GM21737 (cell line): ENCODE measurements at regions not wholly inside any gene's neighbourhood (a gene's known extent, or its start where the extent isn't known, plus 50 kb on each side); places are given as distances from the start of the nearest gene placed in this dataset.
"Not testable (repeated sequence)": the region's sequence is repeated elsewhere in the genome, so short reads cannot be mapped to it uniquely, and the experiment has no call there.

Source experiments
- ATAC-seq: cut with Tn5 transposase; IDR thresholded peaks from one replicate; pipeline ENCODE4 v1.9.1; 2021; ENCODE audit warnings: mild to moderate bottlenecking, moderate library complexity; ENCODE audit not compliant: unreplicated experiment

- no peak for ATAC-seq
Measured at GRCh38 chr2:21331625-21332370, 208.0 kb downstream of the TDRD15 start.

- ATAC-seq, result no peak
Measured at GRCh38 chr2:21332993-21333625, 209.3 kb downstream of the TDRD15 start.

DNA sequence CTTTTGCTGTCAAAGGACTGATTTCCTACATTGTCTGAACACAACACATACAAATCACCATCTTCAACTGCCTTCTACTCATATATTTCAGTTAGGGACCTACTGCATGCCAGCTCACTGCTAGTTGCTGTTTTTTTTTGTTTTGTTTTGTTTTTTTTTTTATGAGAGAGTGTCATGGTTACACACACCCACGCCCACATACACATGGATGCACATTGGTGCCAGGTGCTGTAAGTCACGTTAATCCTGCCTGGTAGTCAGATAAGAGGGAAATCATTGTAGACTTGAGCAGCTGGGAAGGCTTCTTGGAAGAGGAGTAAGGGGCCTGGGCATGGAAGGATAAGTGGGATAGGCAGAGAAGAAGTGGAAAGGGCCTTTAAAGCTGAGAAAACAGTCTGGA, 209.9 kb downstream of the TDRD15 start:
- no peak for ATAC-seq

GRCh38 chr2:21346984-21347383, 223.2 kb downstream of the TDRD15 start:
- no peak for ATAC-seq

DNA sequence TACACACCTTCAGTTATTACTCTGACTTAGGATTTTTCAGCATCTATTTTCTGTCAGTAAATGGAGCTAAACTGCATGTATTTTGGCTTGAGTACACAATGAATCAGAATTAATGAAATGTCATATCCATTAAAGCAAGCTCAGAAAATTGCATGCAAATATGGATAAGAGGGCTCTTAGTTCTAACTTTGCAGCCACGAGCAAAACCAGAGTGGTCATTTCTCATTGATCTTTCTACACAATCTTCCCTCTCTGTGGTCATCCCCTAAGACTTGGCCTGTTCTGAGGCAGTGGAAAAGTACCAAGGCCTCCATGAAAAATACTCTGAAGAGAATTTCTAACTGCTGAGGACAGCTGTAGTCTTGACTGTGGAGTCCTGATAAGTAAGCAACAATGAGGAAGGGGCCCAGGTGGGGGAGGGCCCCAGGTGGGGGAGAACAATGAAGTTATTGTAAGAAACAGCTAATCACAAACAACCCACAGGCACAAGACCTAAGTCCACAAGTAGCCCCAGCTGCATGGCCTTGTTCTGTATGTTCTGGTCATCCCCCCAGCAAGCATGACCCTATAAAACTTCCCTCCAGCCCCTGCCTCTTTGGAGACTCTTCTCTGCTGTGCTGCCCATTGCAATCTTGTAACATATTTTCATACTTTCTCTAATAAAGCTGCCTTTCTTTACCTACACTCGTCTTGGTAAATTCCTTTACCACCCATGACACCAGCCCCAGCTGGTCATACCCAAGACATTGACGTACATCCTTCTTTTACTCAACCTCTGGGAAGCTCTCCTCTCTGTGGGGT, 230.3 kb downstream of the TDRD15 start:
- ATAC-seq, result no peak

GRCh38 chr2:21356086-21356856, 232.5 kb downstream of the TDRD15 start:
- no peak for ATAC-seq

DNA sequence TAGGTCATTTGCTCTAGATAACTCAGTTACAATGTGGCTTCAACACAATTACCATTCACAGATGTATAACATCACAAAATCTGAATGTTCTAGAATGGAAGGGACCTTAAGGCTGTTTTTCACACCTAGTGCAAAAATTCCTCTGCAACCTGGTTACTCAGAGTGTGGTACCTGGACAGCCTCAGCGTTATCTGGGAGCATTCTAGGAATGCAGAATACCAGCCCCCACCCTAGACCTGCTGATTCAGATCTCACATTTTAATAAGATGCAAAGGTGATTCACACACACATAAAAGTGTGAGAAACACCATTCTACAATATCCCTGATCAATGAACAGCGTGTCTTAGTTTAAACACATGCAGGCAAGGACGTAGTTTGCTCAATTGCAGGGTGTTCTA, 233.1 kb downstream of the TDRD15 start:
- ATAC-seq, result no peak

GRCh38 chr2:21358976-21359375, 235.2 kb downstream of the TDRD15 start:
- ATAC-seq, result no peak

DNA sequence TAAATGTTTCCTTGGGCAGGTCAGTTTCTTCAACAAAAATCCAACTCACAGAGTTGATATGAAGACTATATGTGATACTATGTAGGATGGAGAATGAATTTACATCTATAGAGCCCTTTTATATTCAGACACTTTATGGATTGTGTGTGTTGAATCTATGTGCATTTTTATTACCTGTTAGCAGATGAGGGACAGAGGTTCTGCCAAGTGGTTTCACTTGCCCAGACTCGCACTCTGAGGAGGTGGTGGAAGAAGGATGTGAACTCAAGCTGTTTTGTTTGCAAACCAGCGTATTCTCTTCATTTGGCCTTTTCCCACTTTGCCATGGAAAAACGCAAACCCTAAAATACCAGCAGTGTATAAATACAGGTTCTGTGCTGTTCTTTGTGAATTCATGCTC, 237.6 kb downstream of the TDRD15 start:
- ATAC-seq, result no peak

GRCh38 chr2:21361957-21362486, 238.3 kb downstream of the TDRD15 start:
- ATAC-seq, result no peak

DNA sequence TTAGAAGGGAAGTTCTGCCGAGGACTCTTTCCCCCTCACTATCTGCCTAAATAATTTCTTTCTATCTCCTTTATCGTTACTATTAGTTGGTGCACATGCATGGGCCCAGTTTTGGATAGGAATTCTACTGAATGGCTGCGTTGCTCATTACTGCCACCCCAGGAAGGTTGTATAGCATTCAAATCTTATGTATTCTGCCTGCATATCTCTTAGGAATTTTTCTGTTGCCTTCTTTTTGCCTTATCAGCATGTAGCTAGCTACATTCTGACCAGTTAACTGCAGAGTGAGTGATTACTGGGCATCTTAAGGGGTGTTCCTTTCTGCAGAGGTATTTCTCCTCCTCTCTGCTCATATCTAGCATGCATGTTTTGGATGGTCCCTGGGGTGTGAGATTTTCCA, 239.6 kb downstream of the TDRD15 start:
- no peak for ATAC-seq

DNA sequence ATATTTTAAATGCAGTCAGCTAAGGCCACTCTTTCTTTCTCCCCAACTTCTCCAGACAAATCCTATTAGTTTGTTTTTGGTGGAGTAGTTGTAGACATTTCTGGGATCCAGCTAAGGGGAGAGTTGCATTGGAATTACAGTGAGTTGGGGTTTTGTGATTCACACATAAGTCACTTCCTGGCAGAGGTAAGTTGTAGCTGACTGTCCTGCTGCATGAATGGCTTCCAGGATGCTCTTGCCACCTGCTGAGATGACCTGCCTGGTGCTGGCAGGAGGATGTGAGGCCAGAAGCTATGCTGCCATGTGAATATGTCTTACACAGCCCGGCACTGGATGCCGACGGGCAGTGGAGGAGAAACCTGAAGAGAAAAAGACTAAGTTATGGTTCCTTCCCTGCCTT, 243.7 kb downstream of the TDRD15 start:
- no peak for ATAC-seq

DNA sequence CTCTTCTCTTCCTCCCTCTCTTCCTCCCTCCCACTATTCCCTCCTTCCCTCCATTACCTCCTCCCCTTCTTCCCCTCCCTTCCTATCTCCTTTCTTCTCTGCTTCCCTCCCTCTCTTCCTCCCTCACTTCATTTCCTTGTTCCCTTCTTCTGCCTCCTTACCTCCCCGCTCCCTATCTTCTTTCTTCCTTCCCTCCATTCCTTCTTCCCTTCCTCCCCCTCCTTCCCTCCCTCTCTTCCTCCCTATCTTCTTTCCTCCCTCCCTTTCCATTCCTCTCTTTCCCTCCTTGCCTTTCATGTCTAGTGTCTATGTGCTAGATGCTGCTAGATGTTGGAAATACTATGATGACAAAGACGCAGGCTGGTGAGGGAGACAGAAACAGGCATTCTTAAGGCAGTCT, 246.0 kb downstream of the TDRD15 start:
- ATAC-seq, result no peak

- no peak for ATAC-seq
Measured at GRCh38 chr2:21371499-21372003, 247.8 kb downstream of the TDRD15 start.

DNA sequence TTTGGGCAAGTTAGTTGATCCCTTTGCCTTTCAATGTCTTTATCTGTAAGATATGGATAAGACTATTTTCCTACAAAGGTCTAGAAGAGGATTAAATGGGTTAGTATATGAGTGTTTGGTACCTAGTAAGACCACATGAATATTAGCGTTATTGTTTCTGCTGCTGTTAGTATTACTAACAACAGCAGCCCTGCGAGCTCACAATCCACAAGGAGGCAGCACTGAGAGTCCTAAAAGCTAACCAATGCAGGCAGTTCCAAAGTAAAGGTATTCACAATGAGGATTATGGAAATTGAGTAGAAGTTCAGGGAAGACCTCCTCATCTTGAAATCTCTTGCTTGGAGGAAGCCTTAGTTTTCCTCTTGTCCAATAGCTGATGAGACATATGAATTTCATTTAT, 248.9 kb downstream of the TDRD15 start:
- no peak for ATAC-seq

GRCh38 chr2:21376864-21377263, 253.1 kb downstream of the TDRD15 start:
- ATAC-seq, result no peak

GRCh38 chr2:21379140-21379539, 255.4 kb downstream of the TDRD15 start:
- ATAC-seq, result no peak

GRCh38 chr2:21379668-21380067, 255.9 kb downstream of the TDRD15 start:
- not testable (repeated sequence) for ATAC-seq

DNA sequence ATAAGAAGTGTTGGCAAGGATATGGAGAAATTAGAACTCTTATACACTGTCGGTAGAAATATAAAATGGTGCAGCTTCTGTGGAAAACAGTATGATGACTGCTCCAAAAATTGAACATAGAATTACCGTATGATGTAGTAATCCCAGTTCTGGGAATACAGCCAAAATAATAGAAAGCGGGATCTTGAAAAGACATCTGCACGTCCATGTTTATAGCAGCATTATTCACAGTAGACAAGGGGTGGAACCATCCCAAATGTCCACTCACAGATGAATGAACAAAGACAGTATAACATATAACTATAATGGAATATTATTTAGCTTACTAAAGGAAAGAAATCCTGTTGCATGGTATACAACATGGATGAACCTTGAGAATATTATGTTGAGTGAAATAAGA, 257.7 kb downstream of the TDRD15 start:
- no peak for ATAC-seq

DNA sequence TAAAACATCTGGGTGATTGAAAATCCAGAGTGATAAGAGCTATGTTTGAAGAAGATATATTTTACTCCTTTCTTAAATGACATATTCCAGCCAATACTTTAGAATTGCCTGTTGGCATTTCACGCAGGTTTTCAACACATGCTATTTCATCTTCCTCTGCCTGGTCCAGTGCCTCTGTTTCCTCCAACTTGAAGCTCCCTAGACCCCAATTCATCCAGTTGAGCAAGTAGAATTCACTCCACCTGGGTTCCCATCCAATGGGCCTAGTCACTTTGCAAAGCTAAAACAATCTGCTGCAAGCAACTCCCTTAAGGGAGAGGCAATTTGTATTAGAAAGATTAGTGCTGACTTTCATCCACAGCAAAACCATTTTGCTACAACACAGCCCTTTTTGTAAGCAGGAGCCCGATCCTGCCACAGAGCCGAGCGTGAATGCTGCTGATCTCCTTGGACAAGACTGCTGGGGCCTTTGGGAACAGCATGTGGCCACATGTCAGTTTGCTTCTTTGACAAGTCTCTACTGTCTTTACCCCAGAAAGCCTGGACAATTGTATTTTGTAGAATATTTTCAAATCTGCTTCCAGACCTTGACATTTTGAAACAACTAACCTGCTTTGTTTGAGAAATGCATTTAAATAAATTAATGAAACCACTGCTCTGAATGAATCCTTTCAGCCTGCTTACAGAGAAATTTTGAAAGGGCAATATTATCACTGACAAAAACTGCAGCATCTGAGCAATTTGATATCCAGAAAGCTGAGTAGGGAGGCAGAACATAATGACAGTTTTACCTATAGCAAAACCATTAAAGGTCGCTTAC, 259.1 kb downstream of the TDRD15 start:
- ATAC-seq, result no peak
